ENCODE measurements at regions not wholly inside any gene's neighbourhood (a gene's known extent, or its start where the extent isn't known, plus 50 kb on each side); places are given as distances from the start of the nearest gene placed in this dataset.

- no peak for DNase-seq (ENCODE audit: low read depth)
- TF ChIP-seq CTCF (IDR thresholded peaks at IDR 0.05; ENCODE audit: low read depth, low read length, missing control alignments): no peak
- H3K4me3 ChIP-seq (ENCODE audit: low read depth, low read length): no peak overlapping the region
Measured at GRCh38 chr3:163935411-163935810, 1142.9 kb downstream of the SI start.

- no peak for TF ChIP-seq CTCF (IDR thresholded peaks at IDR 0.05; ENCODE audit: low read depth, low read length, missing control alignments)
- no peak for DNase-seq (ENCODE audit: low read depth)
Measured at GRCh38 chr3:163929069-163929652, 1149.1 kb downstream of the SI start.

GRCh38 chr3:163927521-163927920 is 1150.8 kb downstream of the SI start:
- no peak for DNase-seq (ENCODE audit: low read depth)
- TF ChIP-seq CTCF (IDR thresholded peaks at IDR 0.05; ENCODE audit: low read depth, low read length, missing control alignments): no peak
- no peak overlapping the region for H3K4me3 ChIP-seq (ENCODE audit: low read depth, low read length)

More at GRCh38 chr3:163929069-163929652, 1149.1 kb downstream of the SI start:
- H3K4me3 ChIP-seq (ENCODE audit: low read depth, low read length): no peak overlapping the region

- no peak overlapping the region for H3K4me3 ChIP-seq (ENCODE audit: low read depth, low read length)
- no peak for TF ChIP-seq CTCF (IDR thresholded peaks at IDR 0.05; ENCODE audit: low read depth, low read length, missing control alignments)
- DNase-seq (ENCODE audit: low read depth): no peak
Measured at GRCh38 chr3:163924600-163924999, 1153.7 kb downstream of the SI start.

- no peak overlapping the region for H3K4me3 ChIP-seq (ENCODE audit: low read depth, low read length)
- TF ChIP-seq CTCF (IDR thresholded peaks at IDR 0.05; ENCODE audit: low read depth, low read length, missing control alignments): no peak
- no peak for DNase-seq (ENCODE audit: low read depth)
Measured at GRCh38 chr3:163919154-163919553, 1159.1 kb downstream of the SI start.

- TF ChIP-seq CTCF (IDR thresholded peaks at IDR 0.05; ENCODE audit: low read depth, low read length, missing control alignments): no peak
Measured at GRCh38 chr3:163916596-163917560, 1161.4 kb downstream of the SI start.

More at GRCh38 chr3:163916596-163917560, 1161.4 kb downstream of the SI start:
- DNase-seq (ENCODE audit: low read depth): no peak
- H3K4me3 ChIP-seq (ENCODE audit: low read depth, low read length): no peak overlapping the region

Measured in GM12864 (cell line).